GM18519 (cell line): ENCODE measurements at regions not wholly inside any gene's neighbourhood (a gene's known extent, or its start where the extent isn't known, plus 50 kb on each side); places are given as distances from the start of the nearest gene placed in this dataset.

Source experiments
- ATAC-seq: cut with Tn5 transposase; IDR thresholded peaks from one replicate; pipeline ENCODE4 v1.9.1; 2021; ENCODE audit warnings: mild to moderate bottlenecking, moderate library complexity; ENCODE audit not compliant: unreplicated experiment, low FRiP score

- ATAC-seq, result no peak
Observed at GRCh38 chr10:24000271-24000813, 208.6 kb upstream of the KIAA1217 start.

- ATAC-seq, result no peak
Observed at GRCh38 chr10:24006741-24007140, 202.2 kb upstream of the KIAA1217 start.

- no peak for ATAC-seq
Observed at GRCh38 chr10:24007359-24007758, 201.6 kb upstream of the KIAA1217 start.

- no peak for ATAC-seq
Observed at GRCh38 chr10:24008164-24009091, 200.5 kb upstream of the KIAA1217 start.

- no peak for ATAC-seq
Observed at GRCh38 chr10:24009115-24009514, 199.8 kb upstream of the KIAA1217 start.

- no peak for ATAC-seq
Observed at GRCh38 chr10:24009736-24010135, 199.2 kb upstream of the KIAA1217 start.

- no peak for ATAC-seq
Observed at GRCh38 chr10:24010436-24010970, 198.4 kb upstream of the KIAA1217 start.

GRCh38 chr10:24012249-24012803, 196.6 kb upstream of the KIAA1217 start:
- no peak for ATAC-seq

GRCh38 chr10:24027107-24027506, 181.8 kb upstream of the KIAA1217 start:
- ATAC-seq, result no peak

GRCh38 chr10:24034571-24034970, 174.4 kb upstream of the KIAA1217 start:
- ATAC-seq, result no peak

- no peak for ATAC-seq
Observed at GRCh38 chr10:24035761-24036160, 173.2 kb upstream of the KIAA1217 start.

- no peak for ATAC-seq
Observed at GRCh38 chr10:24039315-24039714, 169.6 kb upstream of the KIAA1217 start.

GRCh38 chr10:24039897-24040296, 169.0 kb upstream of the KIAA1217 start:
- ATAC-seq, result no peak

GRCh38 chr10:24041034-24041433, 167.9 kb upstream of the KIAA1217 start:
- ATAC-seq, result no peak

- ATAC-seq, result no peak
Observed at GRCh38 chr10:24041834-24042233, 167.1 kb upstream of the KIAA1217 start.

- ATAC-seq, result no peak
Observed at GRCh38 chr10:24042884-24043283, 166.1 kb upstream of the KIAA1217 start.

- ATAC-seq, result no peak
Observed at GRCh38 chr10:24046060-24046459, 162.9 kb upstream of the KIAA1217 start.

GRCh38 chr10:24047176-24047575, 161.8 kb upstream of the KIAA1217 start:
- no peak for ATAC-seq

GRCh38 chr10:24054421-24054820, 154.5 kb upstream of the KIAA1217 start:
- ATAC-seq, result no peak

GRCh38 chr10:24080207-24080606, 128.7 kb upstream of the KIAA1217 start:
- ATAC-seq, result no peak

GRCh38 chr10:24086296-24087086, 122.4 kb upstream of the KIAA1217 start:
- ATAC-seq, result no peak
